Stimulated activated CD4-positive, alpha-beta T cell treated with anti-CD3 and anti-CD28 coated beads, Interleukin-15, amount 100 ng/mL, for 48 hours (primary cell): ENCODE measurements at regions not wholly inside any gene's neighbourhood (a gene's known extent, or its start where the extent isn't known, plus 50 kb on each side); places are given as distances from the start of the nearest gene placed in this dataset.

Experiments
- DNase-seq, 2 donors: peaks; one replicate each; pipeline ENCODE4 v3.0.0-alpha.2; 2020; ENCODE audit warnings: low read depth in 2 of 2

DNA sequence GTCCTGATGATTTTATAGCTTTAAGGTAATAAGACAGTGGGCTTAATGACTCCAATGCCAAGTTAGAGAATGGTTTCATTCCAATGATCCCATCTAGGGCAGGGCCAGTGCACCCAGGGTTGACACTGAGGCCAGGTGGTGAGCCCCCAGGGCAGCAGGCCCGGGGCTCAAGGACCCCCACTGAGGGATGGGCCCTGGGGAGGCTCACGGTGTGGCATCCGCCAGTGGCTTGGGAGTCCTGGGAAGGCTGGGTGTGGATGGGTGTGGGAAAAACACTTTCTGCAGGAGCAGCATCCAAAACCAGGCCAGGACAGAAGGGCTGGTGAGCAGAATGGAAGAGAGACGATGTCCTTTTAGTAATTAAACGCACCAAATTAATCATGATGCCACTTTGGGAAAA is 626.3 kb downstream of the TBC1D22A start:
- DNase-seq: no peak

DNA sequence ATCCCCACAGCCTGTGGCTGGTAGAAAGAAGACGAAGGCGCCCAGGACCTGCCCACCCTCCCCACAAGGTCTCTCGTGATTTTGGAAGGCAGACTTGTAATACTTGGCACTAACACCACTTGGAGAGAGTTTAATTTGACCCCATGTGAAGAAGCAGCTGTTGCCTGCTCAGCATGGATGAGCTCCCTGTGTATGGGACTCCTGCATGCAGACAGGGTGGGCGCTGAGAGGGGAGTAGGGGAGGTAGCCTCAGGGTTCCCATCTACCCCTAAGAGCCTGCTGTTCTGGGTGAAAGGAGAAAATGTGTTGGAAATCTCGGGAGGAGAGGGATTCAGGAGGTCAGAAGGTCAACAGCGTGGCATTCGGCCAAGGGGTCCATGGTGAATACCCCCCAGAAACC is 625.9 kb downstream of the TBC1D22A start:
- no peak for DNase-seq

DNA sequence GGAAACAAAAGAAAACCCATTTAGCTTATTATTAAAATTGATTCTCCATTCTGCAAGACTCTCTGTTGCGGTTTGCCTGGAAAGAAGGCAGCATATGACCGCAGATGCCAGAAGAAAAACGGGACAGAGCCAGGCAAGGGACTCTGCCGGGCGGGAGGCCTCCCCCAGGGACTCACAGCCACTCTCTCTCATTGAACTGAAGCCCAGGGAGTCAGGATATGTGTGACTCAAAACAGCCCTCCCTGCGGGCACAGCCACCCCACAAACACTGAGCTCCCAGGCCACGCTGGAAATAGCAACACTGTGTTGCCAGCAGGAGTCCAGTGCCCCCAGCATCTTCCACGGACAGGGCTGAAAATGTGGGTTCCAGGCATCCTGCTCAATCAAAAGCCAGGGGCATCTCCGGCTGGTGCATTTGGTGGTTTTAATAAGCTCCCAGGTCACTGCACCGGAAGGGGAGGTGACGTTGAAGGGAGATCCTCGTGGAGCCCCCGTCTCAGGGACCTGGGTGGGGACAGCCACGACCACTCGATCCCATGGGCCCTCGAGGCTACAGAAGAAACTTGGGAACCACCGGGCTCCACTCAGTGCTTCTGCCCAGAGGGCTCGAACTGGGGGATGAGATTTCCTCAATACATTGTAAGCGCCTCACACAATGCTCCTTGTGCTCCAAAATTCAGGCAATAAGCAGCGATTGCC is 624.5 kb downstream of the TBC1D22A start:
- DNase-seq: no peak

DNA sequence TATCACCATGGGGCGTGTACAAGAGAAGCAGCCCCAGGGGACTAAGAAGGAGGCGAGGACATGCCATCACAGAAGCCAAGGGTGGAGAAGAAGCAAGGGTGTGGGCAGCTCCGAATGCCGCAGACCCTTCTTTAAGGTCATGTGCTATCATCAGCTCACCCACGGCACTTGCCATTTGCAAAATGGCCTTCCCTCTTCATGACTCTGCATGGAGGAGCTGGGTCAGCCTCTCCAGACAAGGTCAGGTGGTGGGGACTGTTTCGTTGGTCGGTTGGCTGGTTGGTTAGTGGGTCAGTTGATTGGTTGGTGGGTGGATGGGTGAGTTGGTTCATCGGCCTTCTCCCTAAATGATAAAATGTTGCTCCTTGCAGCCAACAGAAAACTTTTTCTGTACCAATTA is 622.5 kb downstream of the TBC1D22A start:
- DNase-seq: no peak

DNA sequence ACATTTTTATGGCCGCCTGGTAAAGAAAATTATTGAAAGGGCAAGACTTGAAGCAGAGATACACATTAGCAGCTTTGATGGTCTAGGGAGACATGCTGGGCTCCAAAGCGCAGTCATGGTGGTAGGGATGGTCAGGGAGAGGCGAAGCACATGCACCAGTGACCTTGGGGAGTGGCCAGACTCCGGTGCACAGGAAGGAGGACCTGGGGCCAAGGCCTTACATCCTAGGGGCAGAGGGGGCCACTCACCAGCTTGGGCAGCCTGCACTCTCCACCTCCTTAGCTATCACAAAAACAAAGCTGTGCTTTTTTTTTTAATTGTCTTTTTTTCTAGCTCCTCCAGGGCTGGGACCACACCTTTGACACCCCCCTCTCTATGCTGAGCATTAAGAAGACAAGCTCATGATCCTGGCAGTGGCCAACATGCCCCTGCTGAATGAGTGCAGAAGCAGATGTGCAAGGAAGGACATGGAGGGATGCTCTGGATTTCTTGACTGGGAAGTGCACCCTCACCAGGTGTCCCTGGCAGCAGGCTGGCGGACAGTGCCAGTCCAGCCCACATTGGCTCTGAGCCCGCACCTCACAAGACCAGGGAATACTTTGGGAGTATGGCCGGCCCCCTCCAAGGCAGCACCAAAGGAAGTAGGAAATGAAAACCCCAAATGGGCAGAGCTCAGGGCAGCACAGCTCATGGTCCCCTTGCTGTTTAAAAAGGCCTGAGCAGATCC is 619.9 kb downstream of the TBC1D22A start:
- no peak for DNase-seq

DNA sequence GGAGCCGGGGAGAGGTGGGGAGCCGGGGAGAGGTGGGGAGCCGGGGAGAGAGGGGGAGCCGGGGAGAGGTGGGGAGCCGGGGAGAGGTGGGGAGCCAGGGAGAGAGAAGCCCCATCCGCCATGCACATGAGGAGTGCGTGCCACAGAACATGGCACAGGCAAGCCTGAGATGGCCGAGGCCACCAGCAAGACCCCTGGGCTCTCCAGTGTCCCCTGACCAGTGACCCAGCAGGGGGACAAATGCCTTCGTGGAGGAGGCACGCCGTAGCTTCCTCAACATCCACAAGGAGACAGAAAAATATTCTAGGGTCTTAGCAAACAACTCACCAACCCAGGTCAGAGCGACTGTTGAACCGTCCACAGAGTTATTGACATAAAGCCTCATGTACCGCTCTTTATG is 618.8 kb downstream of the TBC1D22A start:
- no peak for DNase-seq

DNA sequence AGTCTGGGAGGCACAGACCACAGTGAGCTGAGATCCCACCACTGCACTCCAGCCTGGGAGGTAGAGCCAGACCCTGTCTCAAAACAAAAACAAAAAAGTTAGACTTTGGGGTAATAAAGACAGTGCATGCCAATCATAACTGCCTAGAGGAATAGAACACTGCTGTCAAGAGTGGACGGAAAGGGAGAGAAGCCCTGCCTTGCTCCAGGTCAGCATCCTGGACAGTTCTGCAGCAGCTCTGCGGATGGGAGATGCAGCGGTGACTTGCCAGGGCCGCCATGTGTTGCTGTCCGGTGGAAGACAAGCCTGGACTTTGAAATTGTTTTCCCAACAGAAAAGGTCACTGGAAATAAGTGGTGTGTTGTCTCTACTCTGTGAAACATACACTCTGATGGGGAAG is 618.2 kb downstream of the TBC1D22A start:
- no peak for DNase-seq

DNA sequence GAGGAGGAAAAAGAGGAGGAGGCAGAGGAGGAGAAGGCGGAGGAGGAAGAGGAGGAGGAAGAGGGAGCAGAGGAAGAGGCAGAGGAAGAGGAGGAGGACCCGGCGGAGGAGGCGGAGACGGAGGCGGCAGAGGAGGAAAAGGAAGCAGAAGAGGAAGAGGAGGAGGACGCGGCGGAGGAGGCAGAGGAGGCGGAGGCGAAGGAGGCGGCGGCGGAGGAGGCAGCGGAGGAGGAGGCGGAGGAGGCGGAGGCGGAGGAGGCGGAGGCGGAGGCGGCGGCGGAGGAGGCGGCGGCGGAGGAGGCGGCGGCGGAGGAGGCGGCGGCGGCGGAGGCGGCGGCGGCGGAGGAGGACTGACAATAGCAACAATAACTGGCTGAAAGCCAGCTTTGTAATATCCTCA is 616.6 kb downstream of the TBC1D22A start:
- DNase-seq: no peak

DNA sequence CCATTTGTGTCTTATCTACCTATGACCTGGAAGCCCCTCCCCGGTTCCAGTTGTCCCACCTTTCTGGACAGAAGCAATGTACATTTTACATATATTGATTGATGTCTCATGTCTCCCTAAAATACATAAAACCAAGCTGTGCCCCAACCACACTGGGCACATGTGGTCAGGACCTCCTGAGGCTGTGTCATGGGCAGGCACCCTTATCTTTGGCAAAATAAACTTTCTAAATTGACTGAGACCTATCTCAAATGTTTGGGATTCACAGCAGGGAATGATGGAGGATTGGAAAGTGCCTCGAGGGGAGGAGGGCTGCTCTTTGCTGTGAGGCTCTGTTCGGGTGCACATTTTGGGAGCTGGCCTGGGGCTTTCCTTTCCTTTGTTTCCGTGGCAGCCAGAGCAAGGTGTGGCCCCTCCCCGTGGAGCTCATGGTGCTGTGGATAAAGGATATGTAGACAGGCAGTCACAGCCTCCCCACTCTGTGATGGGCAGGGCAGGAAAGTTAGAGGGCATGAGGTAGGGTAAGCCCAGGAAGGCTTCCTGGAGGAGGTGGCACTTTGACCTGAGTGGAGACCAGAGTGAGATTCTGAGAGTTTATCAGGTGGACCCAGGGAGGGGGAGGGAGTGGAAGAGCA is 615.6 kb downstream of the TBC1D22A start:
- no peak for DNase-seq

DNA sequence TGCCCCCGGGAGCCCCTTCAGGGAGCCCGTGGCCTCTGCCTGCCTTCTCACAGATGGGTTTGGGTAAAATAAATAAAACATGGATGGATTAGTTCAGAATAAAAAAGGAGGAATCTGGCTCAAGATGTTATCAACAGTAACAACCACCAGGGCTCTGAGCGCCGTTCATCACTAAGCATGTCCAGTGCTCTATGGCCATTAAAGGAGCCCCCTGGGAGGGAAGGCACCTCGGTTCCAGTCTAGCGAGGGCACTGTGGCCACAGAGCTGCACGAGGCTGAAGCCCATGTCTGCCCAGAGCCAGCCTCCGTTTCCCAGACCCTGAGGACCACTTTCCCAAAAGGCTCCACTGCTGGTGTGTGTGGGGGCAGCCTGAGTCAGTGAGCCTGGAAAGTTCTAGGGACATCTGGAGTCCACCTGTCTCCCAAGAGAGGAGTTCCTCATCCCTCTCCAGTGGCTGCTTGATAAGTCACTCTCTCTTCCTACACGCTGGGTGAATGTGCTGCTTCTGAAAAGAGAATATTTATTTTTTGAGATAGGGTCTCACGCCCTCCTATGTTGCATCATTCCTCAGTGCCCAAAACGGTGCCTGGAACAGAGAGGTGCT is 614.6 kb downstream of the TBC1D22A start:
- DNase-seq: no peak

DNA sequence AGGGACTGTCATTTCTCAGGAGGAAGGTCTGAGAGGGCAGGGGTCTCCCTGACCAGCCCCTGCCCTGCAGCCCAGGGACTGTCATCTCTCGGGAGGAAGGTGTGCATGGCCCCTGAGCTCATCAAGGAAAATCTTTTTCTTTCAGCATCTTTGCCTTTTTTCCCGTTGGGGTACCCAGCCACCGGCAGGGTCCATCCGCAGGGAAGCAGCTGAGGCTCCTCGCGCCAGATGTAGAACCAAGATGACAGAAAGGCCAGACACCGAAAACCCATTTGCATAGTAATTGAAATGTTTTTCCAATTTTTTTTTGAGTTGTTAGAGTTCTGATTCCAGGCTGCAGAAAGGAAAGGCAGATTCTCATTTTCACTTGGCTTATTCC is 613.9 kb downstream of the TBC1D22A start:
- no peak for DNase-seq

DNA sequence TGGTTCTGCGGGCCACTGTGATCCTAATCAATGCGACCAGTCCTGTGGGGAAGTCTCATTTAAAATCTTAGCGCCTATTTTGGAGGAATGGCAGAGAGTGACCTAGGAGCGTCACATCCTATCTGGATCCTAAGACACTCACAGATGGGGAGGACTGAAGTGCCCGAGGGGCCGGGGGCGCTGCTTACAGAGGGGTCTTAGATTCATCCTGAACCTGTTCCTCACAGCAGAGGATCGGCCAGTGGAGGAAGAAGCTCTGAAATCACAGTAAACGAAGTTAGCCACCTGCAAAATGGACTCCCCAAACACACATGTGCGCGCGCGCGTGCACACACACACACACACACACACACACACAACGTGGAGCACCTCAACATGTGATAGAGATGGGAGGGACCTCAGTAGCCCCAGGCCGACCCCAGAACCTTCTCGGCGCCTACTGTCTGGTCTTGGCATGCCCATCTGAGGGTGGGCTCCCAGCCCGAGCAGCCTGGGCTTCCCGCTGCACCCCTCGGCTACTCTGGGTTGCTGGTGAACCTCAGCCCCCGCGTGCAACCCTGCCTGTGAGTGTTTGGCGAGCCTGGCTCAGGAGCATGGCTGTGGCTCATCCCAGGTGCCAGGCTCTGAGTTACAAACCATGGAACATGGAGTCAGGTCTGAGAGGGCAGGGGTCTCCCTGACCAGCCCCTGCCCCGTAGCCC is 613.3 kb downstream of the TBC1D22A start:
- no peak for DNase-seq

DNA sequence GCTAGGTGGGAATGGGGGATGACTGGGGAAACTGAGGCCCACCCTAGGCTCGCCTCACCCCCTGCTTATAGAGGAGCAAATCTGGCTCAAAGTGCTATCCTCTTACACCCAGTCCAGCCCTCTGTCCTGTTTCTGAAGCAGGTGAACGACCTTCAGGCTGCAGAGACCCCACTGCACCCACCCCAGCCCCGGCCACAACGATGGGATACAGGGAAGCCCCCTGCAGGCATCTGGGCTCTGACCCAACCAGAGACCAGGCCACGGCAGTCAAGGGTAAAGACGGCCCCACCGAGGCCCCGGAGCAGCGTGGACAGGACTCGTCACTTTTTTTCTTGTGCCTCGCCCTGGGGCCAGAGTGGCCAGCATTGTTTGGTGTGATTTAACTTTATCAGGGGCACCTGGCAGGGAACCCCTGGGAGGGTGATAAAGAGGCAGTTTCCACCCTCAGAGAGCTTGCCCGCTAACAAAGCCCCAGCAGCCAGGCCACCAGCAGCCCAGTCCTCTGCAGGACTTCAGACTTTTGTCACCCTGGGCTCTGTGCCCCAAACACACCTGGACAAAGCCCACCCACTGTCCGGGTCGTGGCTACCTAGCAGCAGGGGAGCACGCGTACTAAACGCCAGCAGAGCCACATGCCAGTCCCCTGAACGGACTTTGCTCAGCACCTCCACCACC is 612.6 kb downstream of the TBC1D22A start:
- no peak for DNase-seq

DNA sequence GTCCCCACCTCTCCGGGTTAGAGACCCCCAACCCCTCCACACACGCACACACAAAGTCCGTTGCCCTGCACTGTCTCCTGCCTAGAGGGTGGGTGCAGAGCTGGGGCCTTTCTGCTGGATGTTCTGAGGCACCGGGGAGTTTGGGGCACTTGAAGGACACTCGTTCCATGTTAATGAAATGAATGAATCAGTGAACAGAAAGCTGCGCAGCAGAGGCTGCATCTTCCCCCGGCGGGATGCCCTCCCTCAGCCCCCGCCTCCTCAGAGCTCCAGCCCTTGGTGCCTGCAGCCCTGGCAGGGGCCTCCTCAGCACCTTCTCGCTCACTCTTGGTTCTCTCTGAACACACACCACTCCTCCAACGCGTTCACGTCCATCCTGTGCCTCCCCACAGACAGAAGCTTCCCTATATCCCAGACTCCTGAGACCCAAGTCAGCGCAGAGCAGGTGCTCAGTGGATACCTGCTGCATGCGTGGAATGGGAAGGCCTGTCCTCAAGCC is 611.9 kb downstream of the TBC1D22A start:
- DNase-seq: no peak

DNA sequence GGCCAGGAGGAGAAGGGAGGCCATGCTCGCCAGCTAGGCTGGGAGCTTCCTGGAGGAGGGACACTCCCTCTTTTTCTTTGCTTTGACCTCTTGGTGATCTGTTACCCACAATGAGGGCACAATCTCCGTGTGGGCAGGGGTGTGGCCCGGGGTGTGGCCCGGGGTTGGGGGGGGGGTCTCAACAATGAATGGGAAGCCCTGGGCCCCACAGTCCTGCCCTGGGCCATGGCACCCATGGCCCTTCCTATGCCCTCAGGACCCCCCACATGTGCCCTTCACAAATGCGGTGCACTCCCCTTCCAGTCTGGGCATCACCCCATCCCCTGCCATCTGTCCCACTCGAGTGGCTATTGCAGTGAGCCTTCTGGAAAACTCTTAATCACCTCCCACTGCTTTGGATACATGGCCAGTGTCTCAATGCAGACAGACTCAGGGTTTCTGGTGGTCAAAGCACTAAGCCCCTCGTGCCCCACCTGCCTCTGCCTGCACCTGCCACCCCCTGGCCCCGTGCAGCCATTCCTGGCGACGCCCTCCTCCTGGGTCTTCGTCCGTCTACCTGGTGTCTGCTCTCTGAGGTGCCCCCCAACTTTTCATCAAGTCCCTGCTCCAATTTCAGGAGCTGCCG is 611.3 kb downstream of the TBC1D22A start:
- no peak for DNase-seq

DNA sequence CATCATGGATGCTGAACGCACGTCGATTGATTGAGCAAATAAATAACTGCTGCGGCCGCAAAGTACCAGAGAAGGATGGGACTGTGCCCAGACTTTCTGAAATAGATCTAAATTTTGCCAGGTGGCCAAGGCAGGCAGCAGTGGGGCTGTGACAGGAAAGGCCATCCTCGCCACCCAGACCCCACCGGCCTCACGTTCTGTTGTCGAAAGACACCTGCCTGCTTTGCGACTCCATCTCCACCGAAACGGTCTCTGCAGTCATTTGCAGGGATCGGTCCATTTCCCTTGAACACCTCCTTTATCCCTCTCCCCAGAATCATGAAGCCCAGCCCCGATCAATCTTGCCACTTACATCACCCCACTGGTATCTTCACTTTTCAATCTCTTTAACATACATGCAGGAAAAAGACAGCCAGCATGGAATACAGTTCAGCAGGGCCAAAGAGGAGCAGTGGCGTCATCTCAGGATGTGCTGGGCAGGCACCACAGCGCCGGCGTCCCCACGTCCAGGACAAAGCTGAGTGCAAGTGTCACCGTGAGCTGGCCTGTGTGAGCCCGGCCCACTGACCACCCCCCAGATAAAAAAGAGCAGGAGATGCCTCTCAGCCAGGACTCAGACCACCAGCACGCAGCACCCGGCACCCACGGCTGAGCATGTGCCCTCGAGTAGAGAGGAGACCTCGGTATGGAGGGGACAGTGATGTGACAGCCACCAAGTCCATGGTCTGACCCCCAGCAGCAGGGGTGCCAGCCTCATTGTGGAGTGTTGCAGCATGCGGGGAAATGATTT is 610.3 kb downstream of the TBC1D22A start:
- DNase-seq: no peak

DNA sequence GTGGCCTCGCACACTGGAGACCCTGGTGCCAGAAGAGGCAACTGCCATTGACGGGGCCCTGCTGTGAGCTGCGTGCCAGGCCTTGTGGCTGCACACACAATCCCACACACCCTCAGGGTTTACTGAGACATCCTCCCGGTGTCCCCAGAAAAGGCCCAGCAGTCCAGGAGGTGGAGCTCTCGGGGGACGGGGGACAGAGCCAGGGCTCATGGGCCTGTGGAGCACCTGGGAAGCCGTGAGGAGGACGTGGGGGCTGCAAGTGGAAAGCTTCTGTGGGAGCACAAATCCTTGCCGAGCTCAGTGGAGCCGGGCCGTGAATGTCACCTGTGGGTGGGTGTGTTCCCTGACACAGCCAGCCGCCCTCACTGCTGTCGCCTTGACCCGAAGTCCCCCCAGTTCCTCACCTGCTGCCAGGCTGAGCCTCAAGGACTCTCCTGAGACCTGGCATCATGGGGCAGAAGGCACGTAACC is 609.7 kb downstream of the TBC1D22A start:
- DNase-seq: no peak

DNA sequence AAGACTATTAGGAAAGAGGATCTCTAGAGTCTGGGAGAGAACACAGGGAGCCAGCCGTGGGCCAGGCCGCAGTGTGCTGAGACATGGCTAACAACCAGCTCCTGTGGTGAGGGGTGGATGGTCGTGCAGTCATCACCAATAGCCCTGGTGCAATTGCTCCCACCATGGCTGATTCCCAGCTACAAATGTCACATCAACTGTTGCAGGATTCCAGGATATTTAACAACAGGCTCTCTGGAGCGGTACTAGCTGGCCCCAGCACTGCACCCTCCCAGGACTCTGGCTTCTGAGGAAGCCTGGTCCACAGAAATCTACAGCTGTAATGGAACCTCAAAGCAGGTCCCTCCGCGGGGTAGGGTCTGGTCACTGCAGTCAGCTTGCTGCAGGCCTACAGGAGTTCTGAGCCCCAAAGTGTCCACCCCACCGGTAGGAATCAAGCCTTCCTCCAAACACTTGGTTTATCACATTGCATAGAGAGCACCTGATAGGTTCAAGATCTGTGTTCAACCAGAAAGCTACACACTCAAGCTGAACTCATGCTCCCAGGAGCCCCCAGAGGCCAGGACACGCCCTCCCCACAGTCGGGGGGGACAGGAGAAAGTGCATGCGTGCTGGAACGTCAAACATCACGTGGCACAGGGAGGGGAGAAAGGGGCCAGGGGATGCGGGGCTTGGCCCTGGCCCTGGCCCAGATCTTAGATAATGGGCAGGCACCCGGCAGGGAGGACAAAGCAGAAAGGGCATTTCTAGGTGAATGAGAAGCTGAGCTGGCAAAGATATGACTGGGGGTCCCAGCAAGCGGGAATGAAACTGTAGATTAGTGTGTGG is 609.0 kb downstream of the TBC1D22A start:
- no peak for DNase-seq
